H9 (cell line): ENCODE measurements at regions not wholly inside any gene's neighbourhood (a gene's known extent, or its start where the extent isn't known, plus 50 kb on each side); places are given as distances from the start of the nearest gene placed in this dataset.

Experiments used
- DNase-seq: peaks from one replicate; pipeline ENCODE4 v3.0.0-alpha.2; 2017
- H2AFZ ChIP-seq: one replicate; pipeline ENCODE4 v1.6.1; 2013; ENCODE audit warnings: mild to moderate bottlenecking, low read length, control low read depth, moderate library complexity
- H2AK5ac ChIP-seq: 2 replicates; pipeline ENCODE4 v1.6.1; 2013; ENCODE audit warnings: low read length, control low read depth, mixed read lengths; ENCODE audit not compliant: insufficient read length
- H2BK120ac ChIP-seq: one replicate; pipeline ENCODE4 v1.6.1; 2013; ENCODE audit warnings: low read depth, mild to moderate bottlenecking, low read length, control low read depth, inconsistent platforms; ENCODE audit not compliant: poor library complexity, severe bottlenecking
- H2BK12ac ChIP-seq: 2 replicates; pipeline ENCODE4 v1.6.1; 2013; ENCODE audit warnings: low read length, control low read depth, mixed read lengths, low read depth; ENCODE audit not compliant: insufficient read length
- H2BK15ac ChIP-seq: 2 replicates; pipeline ENCODE4 v1.6.1; 2013; ENCODE audit warnings: low read depth, low read length, control low read depth
- H2BK20ac ChIP-seq: one replicate; pipeline ENCODE4 v1.6.1; 2013; ENCODE audit warnings: low read depth, mild to moderate bottlenecking, low read length, control low read depth, inconsistent platforms; ENCODE audit not compliant: poor library complexity, severe bottlenecking
- H2BK5ac ChIP-seq: 2 replicates; pipeline ENCODE4 v1.6.1; 2013; ENCODE audit warnings: low read length, control low read depth, mixed read lengths; ENCODE audit not compliant: insufficient read length
- H3K14ac ChIP-seq: 2 replicates; pipeline ENCODE4 v1.6.1; 2013; ENCODE audit warnings: low read length, control low read depth; ENCODE audit not compliant: insufficient read depth
- H3K18ac ChIP-seq: 2 replicates; pipeline ENCODE4 v1.6.1; 2013; ENCODE audit warnings: low read depth, mild to moderate bottlenecking, mixed read lengths, low read length, control low read depth; ENCODE audit not compliant: insufficient read length
- H3K23ac ChIP-seq: 2 replicates; pipeline ENCODE4 v1.6.1; 2013; ENCODE audit warnings: low read length, control low read depth, mixed read lengths, low read depth; ENCODE audit not compliant: insufficient read length
- H3K23me2 ChIP-seq: 2 replicates; pipeline ENCODE4 v1.6.1; 2013; ENCODE audit warnings: low read depth, mild to moderate bottlenecking, mixed read lengths, low read length, control low read depth; ENCODE audit not compliant: insufficient read length, poor library complexity, severe bottlenecking
- H3K27ac ChIP-seq: 2 replicates; pipeline ENCODE4 v1.5.1; 2013; ENCODE audit warnings: low read length, control low read depth, mixed read lengths, low read depth; ENCODE audit not compliant: insufficient read length
- H3K27me3 ChIP-seq: 2 replicates; pipeline ENCODE4 v1.6.1; 2013; ENCODE audit warnings: low read length, control low read depth, inconsistent platforms; ENCODE audit not compliant: insufficient read depth
- H3K4ac ChIP-seq: 2 replicates; pipeline ENCODE4 v1.6.1; 2013; ENCODE audit warnings: low read depth, mild to moderate bottlenecking, control low read depth, inconsistent platforms, low read length, moderate library complexity
- H3K4me1 ChIP-seq: 2 replicates; pipeline ENCODE4 v1.6.1; 2013; ENCODE audit warnings: low read length, control low read depth, inconsistent platforms; ENCODE audit not compliant: insufficient read depth
- H3K4me2 ChIP-seq: 2 replicates; pipeline ENCODE4 v1.6.1; 2013; ENCODE audit warnings: low read length, control low read depth, mixed read lengths; ENCODE audit not compliant: insufficient read length, insufficient read depth
- H3K56ac ChIP-seq: 2 replicates; pipeline ENCODE4 v1.6.1; 2013; ENCODE audit warnings: low read depth, mild to moderate bottlenecking, mixed read lengths, low read length, control low read depth; ENCODE audit not compliant: insufficient read length
- H3K79me1 ChIP-seq: 2 replicates; pipeline ENCODE4 v1.6.1; 2013; ENCODE audit warnings: low read depth, mild to moderate bottlenecking, moderate library complexity, low read length, control low read depth, inconsistent platforms; ENCODE audit not compliant: insufficient read depth, poor library complexity, severe bottlenecking
- H3K79me2 ChIP-seq: 2 replicates; pipeline ENCODE4 v1.6.1; 2013; ENCODE audit warnings: low read length, control low read depth, inconsistent platforms; ENCODE audit not compliant: insufficient read depth
- H3K9ac ChIP-seq: 2 replicates; pipeline ENCODE4 v1.6.1; 2013; ENCODE audit warnings: low read length, control low read depth, mixed read lengths; ENCODE audit not compliant: insufficient read length; ENCODE audit errors: extremely low read depth
- H3K9me3 ChIP-seq: one replicate; pipeline ENCODE4 v1.6.1; 2013; ENCODE audit warnings: low read depth, low read length, inconsistent platforms; ENCODE audit not compliant: control insufficient read depth
- H3T11ph ChIP-seq: one replicate; pipeline ENCODE4 v1.6.1; 2013; ENCODE audit warnings: mild to moderate bottlenecking, low read length, control low read depth, inconsistent platforms
- H4K20me1 ChIP-seq: one replicate; pipeline ENCODE4 v1.6.1; 2013; ENCODE audit not compliant: control insufficient read depth, insufficient read length, insufficient read depth
- H4K5ac ChIP-seq: 2 replicates; pipeline ENCODE4 v1.6.1; 2013; ENCODE audit warnings: low read depth, mild to moderate bottlenecking, mixed read lengths, low read length, control low read depth; ENCODE audit not compliant: insufficient read length
- H4K8ac ChIP-seq: replicated peaks from 2 replicates; pipeline ENCODE4 v1.6.1; 2013; ENCODE audit warnings: low read length, control low read depth, mixed read lengths, low read depth; ENCODE audit not compliant: insufficient read length
- H4K91ac ChIP-seq: 2 replicates; pipeline ENCODE4 v1.6.1; 2013; ENCODE audit warnings: low read depth, mild to moderate bottlenecking, moderate library complexity, mixed read lengths, low read length, control low read depth; ENCODE audit not compliant: insufficient read length
- H3K27ac Mint-ChIP-seq, 3 experiments: 2 replicates in 2 of 3; 3 replicates in 1 of 3; pipeline ENCODE4 v1.8.0; 2020 to 2021; ENCODE audit warnings: mixed read lengths in 3 of 3, mild to moderate bottlenecking in 1 of 3, moderate library complexity in 1 of 3
- H3K27me3 Mint-ChIP-seq: 2 replicates; pipeline ENCODE4 v1.8.0; 2021; ENCODE audit warnings: low read depth, mild to moderate bottlenecking, moderate library complexity, mixed read lengths
- H3K36me3 Mint-ChIP-seq, 3 experiments: 2 replicates in 2 of 3; 3 replicates in 1 of 3; pipeline ENCODE4 v1.8.0; 2020 to 2021; ENCODE audit warnings: low read depth in 3 of 3, mixed read lengths in 3 of 3; ENCODE audit not compliant: insufficient read depth in 1 of 3
- H3K4me1 Mint-ChIP-seq, 2 experiments: 2 replicates each; pipeline ENCODE4 v1.8.0; 2020; ENCODE audit warnings: mixed read lengths in 2 of 2
- H3K4me3 Mint-ChIP-seq, 2 experiments: 2 replicates in 1 of 2; 3 replicates in 1 of 2; pipeline ENCODE4 v1.8.0; 2020 to 2021; ENCODE audit warnings: mild to moderate bottlenecking in 2 of 2, mixed read lengths in 2 of 2, moderate library complexity in 1 of 2
- H3K9me3 Mint-ChIP-seq, 2 experiments: 2 replicates in 1 of 2; 3 replicates in 1 of 2; pipeline ENCODE4 v1.8.0; 2020; ENCODE audit warnings: mild to moderate bottlenecking in 2 of 2, mixed read lengths in 2 of 2, moderate library complexity in 1 of 2
- CTCF ChIP-seq: fragments of 200-600 bp; sonication (generic); conservative IDR thresholded peaks from 3 replicates; pipeline ENCODE4 v1.8.0; 2021; ENCODE audit warnings: antibody characterized with exemption, mild to moderate bottlenecking
- WGBS: extraction: QIAGEN DNeasy Blood & Tissue Kit; methylation state at CpG from one replicate; pipeline ENCODE4 v1.1.7; 2013; ENCODE audit warnings: missing lambda C conversion rate, low lambda C conversion rate, mixed read lengths; ENCODE audit not compliant: insufficient read length; ENCODE audit errors: extremely low coverage; 5-methylcytosine and 5-hydroxymethylcytosine counted together

GRCh38 chr14:45709541-45709940 lies 456.5 kb upstream of the MIS18BP1 start:
- TF ChIP-seq CTCF = no peak
- Mint-ChIP-seq H3K4me3 (no peak overlapping the region), H3K27ac (no peak overlapping the region), H3K4me1 (no peaks in the 10 kb centered on the region), H3K9me3 (no peaks in the 10 kb centered on the region), H3K36me3 (no peaks in the 10 kb centered on the region), H3K27me3 (no peaks in the 10 kb centered on the region)
- Histone ChIP-seq H3K4me2 (no peak overlapping the region), H3K9me3 (no peaks in the 10 kb centered on the region), H3K23ac (no peak overlapping the region), H3K14ac (no peak overlapping the region), H2AFZ (no peak overlapping the region), H2BK5ac (no peak overlapping the region), H2AK5ac (no peak overlapping the region), H3K18ac (no peak overlapping the region), H4K91ac (no peak overlapping the region), H3K27me3 (no peaks in the 10 kb centered on the region), H2BK12ac (no peak overlapping the region), H3K4ac (no peak overlapping the region), H3K27ac (no peak overlapping the region), H3K23me2 (no peaks in the 10 kb centered on the region), H3K79me1 (no peaks in the 10 kb centered on the region), H2BK15ac (no peak overlapping the region), H2BK20ac (no peak overlapping the region), H3K9ac (no peak overlapping the region), H4K20me1 (no peaks in the 10 kb centered on the region), H4K8ac (no peak overlapping the region), H3K79me2 (no peaks in the 10 kb centered on the region), H3K4me1 (no peaks in the 10 kb centered on the region), H2BK120ac (no peak overlapping the region), H3T11ph (no peak overlapping the region), H3K56ac (no peak overlapping the region), H4K5ac (no peak overlapping the region)
- DNase-seq = no peak
- WGBS = no CpG with 5 or more reads among the region's 4 CpGs
